HepG2 (cell line): ENCODE measurements at regions not wholly inside any gene's neighbourhood (a gene's known extent, or its start where the extent isn't known, plus 50 kb on each side); places are given as distances from the start of the nearest gene placed in this dataset.

Experiments
- GATAD2A ChIP-seq: IDR thresholded peaks from 2 replicates; pipeline ENCODE4 v1.6.1; 2016
- HMG20B ChIP-seq: conservative IDR thresholded peaks from 2 replicates; pipeline ENCODE4 v1.6.1; 2016; ENCODE audit warnings: missing genetic modification reagents, missing compliant biosample characterization
- MBD4 ChIP-seq: IDR thresholded peaks from 2 replicates; pipeline ENCODE4 v1.6.1; 2012; ENCODE audit warnings: low read length, inconsistent platforms, borderline replicate concordance
- NFATC3 ChIP-seq: sonication (generic); formaldehyde crosslinking; IDR thresholded peaks from 2 replicates; pipeline ENCODE4 v1.5.1; 2020; ENCODE audit warnings: mild to moderate bottlenecking, missing genetic modification reagents
- NR2C2 ChIP-seq: sonication (generic); formaldehyde crosslinking; IDR thresholded peaks from 2 replicates; pipeline ENCODE4 v1.4.0; 2020; ENCODE audit warnings: missing genetic modification reagents, mild to moderate bottlenecking, moderate library complexity, borderline replicate concordance
- SOX6 ChIP-seq, 2 experiments: fragments of 450-650 bp in 1 of 2; sonication (generic) in 1 of 2; formaldehyde crosslinking in 1 of 2; IDR thresholded peaks; 2 replicates each; pipeline versions ENCODE4 v1.4.0 to v1.6.1; 2017 to 2020; ENCODE audit warnings: antibody characterized with exemption in 1 of 2, mild to moderate bottlenecking in 1 of 2, missing genetic modification reagents in 1 of 2
- TGIF2 ChIP-seq: IDR thresholded peaks from 2 replicates; pipeline ENCODE4 v1.6.1; 2016; ENCODE audit warnings: control low read depth, missing compliant biosample characterization
- ZNF264 ChIP-seq: sonication (generic); formaldehyde crosslinking; IDR thresholded peaks from 2 replicates; pipeline ENCODE4 v1.4.0; 2020; ENCODE audit warnings: missing genetic modification reagents
- ZNF772 ChIP-seq: sonication (generic); formaldehyde crosslinking; IDR thresholded peaks from 2 replicates; pipeline ENCODE4 v1.5.0; 2020; ENCODE audit warnings: mild to moderate bottlenecking, missing genetic modification reagents
- ZNF850 ChIP-seq: sonication (generic); formaldehyde crosslinking; conservative IDR thresholded peaks from 2 replicates; pipeline ENCODE4 v1.9.0; 2021; ENCODE audit warnings: mild to moderate bottlenecking, missing genetic modification reagents
- TF ChIP-seq, protein P1 (sequence below): sonication (generic); formaldehyde crosslinking; IDR thresholded peaks from 2 replicates; pipeline ENCODE4 v1.4.0; 2020; ENCODE audit warnings: missing genetic modification reagents, borderline replicate concordance
- TF ChIP-seq, protein P2 (sequence below): sonication (generic); formaldehyde crosslinking; IDR thresholded peaks from 2 replicates; pipeline ENCODE4 v1.4.0; 2020; ENCODE audit warnings: missing genetic modification reagents
- TF ChIP-seq, protein P3 (sequence below): sonication (generic); formaldehyde crosslinking; IDR thresholded peaks from 2 replicates; pipeline ENCODE4 v1.8.1; 2023; ENCODE audit warnings: mild to moderate bottlenecking, missing genetic modification reagents, borderline replicate concordance
- TF ChIP-seq, protein P4 (sequence below): sonication (generic); formaldehyde crosslinking; IDR thresholded peaks from 2 replicates; pipeline ENCODE4 v1.8.0; 2023; ENCODE audit warnings: mild to moderate bottlenecking, missing genetic modification reagents
- TF ChIP-seq, protein P5 (sequence below): sonication (generic); formaldehyde crosslinking; IDR thresholded peaks from 2 replicates; pipeline ENCODE4 v1.5.1; 2020; ENCODE audit warnings: mild to moderate bottlenecking, moderate library complexity, missing genetic modification reagents
- TF ChIP-seq, protein P6 (sequence below): sonication (generic); formaldehyde crosslinking; conservative IDR thresholded peaks from 2 replicates; pipeline ENCODE4 v1.4.0; 2020; ENCODE audit warnings: mild to moderate bottlenecking, missing genetic modification reagents, moderate library complexity

DNA sequence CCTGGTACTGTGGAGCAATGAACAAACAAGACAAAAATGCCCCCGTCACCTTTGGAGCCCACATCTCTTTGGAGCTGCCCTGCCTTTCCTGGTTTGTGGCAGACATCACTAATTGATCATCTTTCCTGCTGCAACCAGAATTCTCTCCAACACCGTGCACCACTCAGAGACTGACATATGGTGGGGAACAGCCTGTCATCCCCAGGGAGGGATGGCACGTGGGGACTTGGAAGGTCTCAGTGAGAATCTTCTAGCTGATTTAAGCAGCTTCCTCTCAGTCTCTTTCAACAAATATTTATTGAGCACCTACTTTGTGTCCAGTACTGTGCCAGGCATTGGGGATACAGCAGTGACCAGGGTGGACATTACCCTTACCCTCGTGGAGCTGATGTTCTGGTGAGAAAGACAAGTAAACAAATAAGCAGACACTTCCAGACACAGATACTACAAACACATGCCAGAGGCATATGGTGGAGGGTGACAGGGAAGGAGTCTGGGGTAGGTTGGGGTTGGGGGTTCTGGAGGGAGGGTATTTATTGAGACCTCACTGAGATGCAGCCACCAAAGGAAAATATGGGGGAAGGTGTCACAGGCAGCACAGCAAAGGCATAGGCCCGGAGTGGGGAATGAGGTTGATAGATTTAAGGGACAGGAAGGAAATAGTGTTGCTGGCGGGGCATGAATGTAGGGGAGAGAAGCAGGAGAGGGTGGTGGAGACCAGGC lies 82.3 kb downstream of the CEBPB start (continued):
- TF ChIP-seq, protein P1, sequence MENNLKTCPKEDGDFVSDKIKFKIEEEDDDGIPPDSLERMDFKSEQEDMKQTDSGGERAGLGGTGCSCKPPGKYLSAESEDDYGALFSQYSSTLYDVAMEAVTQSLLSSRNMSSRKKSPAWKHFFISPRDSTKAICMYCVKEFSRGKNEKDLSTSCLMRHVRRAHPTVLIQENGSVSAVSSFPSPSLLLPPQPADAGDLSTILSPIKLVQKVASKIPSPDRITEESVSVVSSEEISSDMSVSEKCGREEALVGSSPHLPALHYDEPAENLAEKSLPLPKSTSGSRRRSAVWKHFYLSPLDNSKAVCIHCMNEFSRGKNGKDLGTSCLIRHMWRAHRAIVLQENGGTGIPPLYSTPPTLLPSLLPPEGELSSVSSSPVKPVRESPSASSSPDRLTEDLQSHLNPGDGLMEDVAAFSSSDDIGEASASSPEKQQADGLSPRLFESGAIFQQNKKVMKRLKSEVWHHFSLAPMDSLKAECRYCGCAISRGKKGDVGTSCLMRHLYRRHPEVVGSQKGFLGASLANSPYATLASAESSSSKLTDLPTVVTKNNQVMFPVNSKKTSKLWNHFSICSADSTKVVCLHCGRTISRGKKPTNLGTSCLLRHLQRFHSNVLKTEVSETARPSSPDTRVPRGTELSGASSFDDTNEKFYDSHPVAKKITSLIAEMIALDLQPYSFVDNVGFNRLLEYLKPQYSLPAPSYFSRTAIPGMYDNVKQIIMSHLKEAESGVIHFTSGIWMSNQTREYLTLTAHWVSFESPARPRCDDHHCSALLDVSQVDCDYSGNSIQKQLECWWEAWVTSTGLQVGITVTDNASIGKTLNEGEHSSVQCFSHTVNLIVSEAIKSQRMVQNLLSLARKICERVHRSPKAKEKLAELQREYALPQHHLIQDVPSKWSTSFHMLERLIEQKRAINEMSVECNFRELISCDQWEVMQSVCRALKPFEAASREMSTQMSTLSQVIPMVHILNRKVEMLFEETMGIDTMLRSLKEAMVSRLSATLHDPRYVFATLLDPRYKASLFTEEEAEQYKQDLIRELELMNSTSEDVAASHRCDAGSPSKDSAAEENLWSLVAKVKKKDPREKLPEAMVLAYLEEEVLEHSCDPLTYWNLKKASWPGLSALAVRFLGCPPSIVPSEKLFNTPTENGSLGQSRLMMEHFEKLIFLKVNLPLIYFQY (CRISPR knock-in tag), result 0 out of 2 replicates have a peak, but pooled peaks have one; percentile 46
- TF ChIP-seq SOX6 (IDR thresholded peaks at IDR 0.05), result no peak
- TF ChIP-seq SOX6 (CRISPR knock-in tag; IDR thresholded peaks at IDR 0.05), result peak; percentile 90; the same call in 1 of the 2 replicates
- peak; percentile 73; the same call in 1 of the 2 replicates for TF ChIP-seq GATAD2A
- TF ChIP-seq ZNF264 (CRISPR knock-in tag), result peak; percentile 84; the same call in 1 of the 2 replicates
- no peak for TF ChIP-seq ZNF772 (CRISPR knock-in tag)
- TF ChIP-seq MBD4, result no peak
- TF ChIP-seq TGIF2 (CRISPR knock-in tag), result peak; percentile 37; the same call in 1 of the 2 replicates
- TF ChIP-seq, protein P2, sequence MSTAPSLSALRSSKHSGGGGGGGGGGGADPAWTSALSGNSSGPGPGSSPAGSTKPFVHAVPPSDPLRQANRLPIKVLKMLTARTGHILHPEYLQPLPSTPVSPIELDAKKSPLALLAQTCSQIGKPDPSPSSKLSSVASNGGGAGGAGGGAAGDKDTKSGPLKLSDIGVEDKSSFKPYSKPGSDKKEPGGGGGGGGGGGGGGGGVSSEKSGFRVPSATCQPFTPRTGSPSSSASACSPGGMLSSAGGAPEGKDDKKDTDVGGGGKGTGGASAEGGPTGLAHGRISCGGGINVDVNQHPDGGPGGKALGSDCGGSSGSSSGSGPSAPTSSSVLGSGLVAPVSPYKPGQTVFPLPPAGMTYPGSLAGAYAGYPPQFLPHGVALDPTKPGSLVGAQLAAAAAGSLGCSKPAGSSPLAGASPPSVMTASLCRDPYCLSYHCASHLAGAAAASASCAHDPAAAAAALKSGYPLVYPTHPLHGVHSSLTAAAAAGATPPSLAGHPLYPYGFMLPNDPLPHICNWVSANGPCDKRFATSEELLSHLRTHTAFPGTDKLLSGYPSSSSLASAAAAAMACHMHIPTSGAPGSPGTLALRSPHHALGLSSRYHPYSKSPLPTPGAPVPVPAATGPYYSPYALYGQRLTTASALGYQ, result 0 out of 2 replicates have a peak, but pooled peaks have one; percentile 21
- TF ChIP-seq ZNF850 (CRISPR knock-in tag), result no peak
- TF ChIP-seq NFATC3 (CRISPR knock-in tag), result peak; percentile 62; the same call in 1 of the 2 replicates
- TF ChIP-seq, protein P3, sequence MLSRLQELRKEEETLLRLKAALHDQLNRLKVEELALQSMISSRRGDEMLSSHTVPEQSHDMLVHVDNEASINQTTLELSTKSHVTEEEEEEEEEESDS (CRISPR knock-in tag), result no peak
- TF ChIP-seq HMG20B (CRISPR knock-in tag), result peak; percentile 67; the same call in 1 of the 2 replicates
- TF ChIP-seq, protein P4, sequence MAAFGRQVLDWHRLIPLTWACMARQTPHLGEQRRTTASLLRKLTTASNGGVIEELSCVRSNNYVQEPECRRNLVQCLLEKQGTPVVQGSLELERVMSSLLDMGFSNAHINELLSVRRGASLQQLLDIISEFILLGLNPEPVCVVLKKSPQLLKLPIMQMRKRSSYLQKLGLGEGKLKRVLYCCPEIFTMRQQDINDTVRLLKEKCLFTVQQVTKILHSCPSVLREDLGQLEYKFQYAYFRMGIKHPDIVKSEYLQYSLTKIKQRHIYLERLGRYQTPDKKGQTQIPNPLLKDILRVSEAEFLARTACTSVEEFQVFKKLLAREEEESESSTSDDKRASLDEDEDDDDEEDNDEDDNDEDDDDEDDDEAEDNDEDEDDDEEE (CRISPR knock-in tag), result peak; percentile 78; the same call in 1 of the 2 replicates
- no peak for TF ChIP-seq NR2C2 (CRISPR knock-in tag)
- TF ChIP-seq, protein P5, sequence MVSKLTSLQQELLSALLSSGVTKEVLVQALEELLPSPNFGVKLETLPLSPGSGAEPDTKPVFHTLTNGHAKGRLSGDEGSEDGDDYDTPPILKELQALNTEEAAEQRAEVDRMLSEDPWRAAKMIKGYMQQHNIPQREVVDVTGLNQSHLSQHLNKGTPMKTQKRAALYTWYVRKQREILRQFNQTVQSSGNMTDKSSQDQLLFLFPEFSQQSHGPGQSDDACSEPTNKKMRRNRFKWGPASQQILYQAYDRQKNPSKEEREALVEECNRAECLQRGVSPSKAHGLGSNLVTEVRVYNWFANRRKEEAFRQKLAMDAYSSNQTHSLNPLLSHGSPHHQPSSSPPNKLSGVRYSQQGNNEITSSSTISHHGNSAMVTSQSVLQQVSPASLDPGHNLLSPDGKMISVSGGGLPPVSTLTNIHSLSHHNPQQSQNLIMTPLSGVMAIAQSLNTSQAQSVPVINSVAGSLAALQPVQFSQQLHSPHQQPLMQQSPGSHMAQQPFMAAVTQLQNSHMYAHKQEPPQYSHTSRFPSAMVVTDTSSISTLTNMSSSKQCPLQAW (CRISPR knock-in tag), result 0 out of 2 replicates have a peak, but pooled peaks have one; percentile 20
- TF ChIP-seq, protein P6, sequence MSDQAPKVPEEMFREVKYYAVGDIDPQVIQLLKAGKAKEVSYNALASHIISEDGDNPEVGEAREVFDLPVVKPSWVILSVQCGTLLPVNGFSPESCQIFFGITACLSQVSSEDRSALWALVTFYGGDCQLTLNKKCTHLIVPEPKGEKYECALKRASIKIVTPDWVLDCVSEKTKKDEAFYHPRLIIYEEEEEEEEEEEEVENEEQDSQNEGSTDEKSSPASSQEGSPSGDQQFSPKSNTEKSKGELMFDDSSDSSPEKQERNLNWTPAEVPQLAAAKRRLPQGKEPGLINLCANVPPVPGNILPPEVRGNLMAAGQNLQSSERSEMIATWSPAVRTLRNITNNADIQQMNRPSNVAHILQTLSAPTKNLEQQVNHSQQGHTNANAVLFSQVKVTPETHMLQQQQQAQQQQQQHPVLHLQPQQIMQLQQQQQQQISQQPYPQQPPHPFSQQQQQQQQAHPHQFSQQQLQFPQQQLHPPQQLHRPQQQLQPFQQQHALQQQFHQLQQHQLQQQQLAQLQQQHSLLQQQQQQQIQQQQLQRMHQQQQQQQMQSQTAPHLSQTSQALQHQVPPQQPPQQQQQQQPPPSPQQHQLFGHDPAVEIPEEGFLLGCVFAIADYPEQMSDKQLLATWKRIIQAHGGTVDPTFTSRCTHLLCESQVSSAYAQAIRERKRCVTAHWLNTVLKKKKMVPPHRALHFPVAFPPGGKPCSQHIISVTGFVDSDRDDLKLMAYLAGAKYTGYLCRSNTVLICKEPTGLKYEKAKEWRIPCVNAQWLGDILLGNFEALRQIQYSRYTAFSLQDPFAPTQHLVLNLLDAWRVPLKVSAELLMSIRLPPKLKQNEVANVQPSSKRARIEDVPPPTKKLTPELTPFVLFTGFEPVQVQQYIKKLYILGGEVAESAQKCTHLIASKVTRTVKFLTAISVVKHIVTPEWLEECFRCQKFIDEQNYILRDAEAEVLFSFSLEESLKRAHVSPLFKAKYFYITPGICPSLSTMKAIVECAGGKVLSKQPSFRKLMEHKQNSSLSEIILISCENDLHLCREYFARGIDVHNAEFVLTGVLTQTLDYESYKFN (CRISPR knock-in tag), result peak; percentile 28; the same call in 1 of the 2 replicates
